K562 (cell line): ENCODE measurements at regions not wholly inside any gene's neighbourhood (a gene's known extent, or its start where the extent isn't known, plus 50 kb on each side); places are given as distances from the start of the nearest gene placed in this dataset.

Experiments
- FOXM1 ChIP-seq, 2 experiments: fragments of 450-650 bp in 1 of 2; sonication (generic) in 1 of 2; formaldehyde crosslinking in 1 of 2; IDR thresholded peaks; 2 replicates each; pipeline versions ENCODE4 v1.6.1 to v1.9.0; 2017 to 2022; ENCODE audit warnings: low read depth in 2 of 2, mild to moderate bottlenecking in 2 of 2, missing genetic modification reagents in 1 of 2, moderate library complexity in 1 of 2
- KAT8 ChIP-seq: fragments of 450-650 bp; IDR thresholded peaks from 2 replicates; pipeline ENCODE4 v1.6.1; 2016; ENCODE audit warnings: low read depth, mild to moderate bottlenecking
- LEF1 ChIP-seq: fragments of 450-650 bp; IDR thresholded peaks from 2 replicates; pipeline ENCODE4 v1.6.1; 2016; ENCODE audit warnings: mild to moderate bottlenecking
- NFYB ChIP-seq: IDR thresholded peaks from 2 replicates; pipeline ENCODE4 v1.6.1; 2011; ENCODE audit warnings: mild to moderate bottlenecking, moderate library complexity; ENCODE audit not compliant: insufficient read length; ENCODE audit errors: extremely low read depth
- POLR2A ChIP-seq: fragments of 450-650 bp; conservative IDR thresholded peaks from 2 replicates; pipeline ENCODE4 v1.6.1; 2016
- POLR2AphosphoS5 ChIP-seq: IDR thresholded peaks from 2 replicates; pipeline ENCODE4 v1.6.1; 2011; ENCODE audit warnings: mild to moderate bottlenecking, low read depth, low read length, moderate library complexity; ENCODE audit not compliant: control insufficient read depth, insufficient read depth
- SMAD3 ChIP-seq: fragments of 450-650 bp; formaldehyde crosslinking; conservative IDR thresholded peaks from 2 replicates; pipeline ENCODE4 v1.4.0; 2020; ENCODE audit warnings: mild to moderate bottlenecking
- U2AF1 ChIP-seq: fragments of 200-400 bp; formaldehyde crosslinking; optimal IDR thresholded peaks from 2 replicates; pipeline ENCODE3; 2017; ENCODE audit warnings: mild to moderate bottlenecking, low read depth, low read length, moderate library complexity
- TF ChIP-seq, protein P1 (sequence below): sonication (generic); formaldehyde crosslinking; IDR thresholded peaks from 2 replicates; pipeline ENCODE4 v1.4.0; 2020; ENCODE audit warnings: mild to moderate bottlenecking, missing genetic modification reagents
- TF ChIP-seq, protein P2 (sequence below), 3 experiments: IDR thresholded peaks in 2 of 3; conservative IDR thresholded peaks in 1 of 3; 2 replicates each; pipeline ENCODE4 v1.5.1; 2011 to 2012; ENCODE audit warnings: low read length in 3 of 3, mild to moderate bottlenecking in 3 of 3, control low read depth in 2 of 3, improper control_type of control experiment in 1 of 3, inconsistent platforms in 1 of 3, low read depth in 1 of 3, mixed read lengths in 1 of 3, moderate library complexity in 1 of 3; ENCODE audit not compliant: insufficient read depth in 2 of 3

DNA sequence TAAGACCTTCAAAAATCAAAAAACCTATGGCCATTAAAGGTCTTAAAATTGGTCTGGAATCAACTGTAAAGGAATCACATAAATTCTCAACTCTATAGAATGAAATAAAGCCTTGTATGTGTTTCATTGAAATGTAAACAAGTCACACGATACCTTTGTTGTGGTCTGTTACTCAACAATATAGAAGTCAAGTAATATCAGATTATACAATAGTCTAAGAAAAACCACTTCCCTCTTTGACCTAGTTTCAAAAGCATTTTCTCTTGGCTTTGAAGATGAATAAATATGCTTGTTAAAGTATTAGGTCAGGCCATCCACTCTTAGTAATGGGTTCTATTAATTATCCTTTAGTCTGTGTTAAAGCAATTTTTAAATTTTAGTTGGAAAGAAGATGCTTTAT lies 79.8 kb upstream of the DIO2 start:
- no peak for TF ChIP-seq LEF1
- no peak for TF ChIP-seq SMAD3 (CRISPR knock-in tag)
- no peak for TF ChIP-seq KAT8
- TF ChIP-seq U2AF1, result no peak
- TF ChIP-seq FOXM1 (IDR thresholded peaks at IDR 0.05; ENCODE audit: low read depth), result no peak
- no peak for TF ChIP-seq FOXM1 (CRISPR knock-in tag; IDR thresholded peaks at IDR 0.05; ENCODE audit: low read depth)
- no peak for TF ChIP-seq POLR2A
- TF ChIP-seq, protein P1, sequence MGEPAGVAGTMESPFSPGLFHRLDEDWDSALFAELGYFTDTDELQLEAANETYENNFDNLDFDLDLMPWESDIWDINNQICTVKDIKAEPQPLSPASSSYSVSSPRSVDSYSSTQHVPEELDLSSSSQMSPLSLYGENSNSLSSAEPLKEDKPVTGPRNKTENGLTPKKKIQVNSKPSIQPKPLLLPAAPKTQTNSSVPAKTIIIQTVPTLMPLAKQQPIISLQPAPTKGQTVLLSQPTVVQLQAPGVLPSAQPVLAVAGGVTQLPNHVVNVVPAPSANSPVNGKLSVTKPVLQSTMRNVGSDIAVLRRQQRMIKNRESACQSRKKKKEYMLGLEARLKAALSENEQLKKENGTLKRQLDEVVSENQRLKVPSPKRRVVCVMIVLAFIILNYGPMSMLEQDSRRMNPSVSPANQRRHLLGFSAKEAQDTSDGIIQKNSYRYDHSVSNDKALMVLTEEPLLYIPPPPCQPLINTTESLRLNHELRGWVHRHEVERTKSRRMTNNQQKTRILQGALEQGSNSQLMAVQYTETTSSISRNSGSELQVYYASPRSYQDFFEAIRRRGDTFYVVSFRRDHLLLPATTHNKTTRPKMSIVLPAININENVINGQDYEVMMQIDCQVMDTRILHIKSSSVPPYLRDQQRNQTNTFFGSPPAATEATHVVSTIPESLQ, result no peak
- TF ChIP-seq NFYB, result no peak
- TF ChIP-seq, protein P2, sequence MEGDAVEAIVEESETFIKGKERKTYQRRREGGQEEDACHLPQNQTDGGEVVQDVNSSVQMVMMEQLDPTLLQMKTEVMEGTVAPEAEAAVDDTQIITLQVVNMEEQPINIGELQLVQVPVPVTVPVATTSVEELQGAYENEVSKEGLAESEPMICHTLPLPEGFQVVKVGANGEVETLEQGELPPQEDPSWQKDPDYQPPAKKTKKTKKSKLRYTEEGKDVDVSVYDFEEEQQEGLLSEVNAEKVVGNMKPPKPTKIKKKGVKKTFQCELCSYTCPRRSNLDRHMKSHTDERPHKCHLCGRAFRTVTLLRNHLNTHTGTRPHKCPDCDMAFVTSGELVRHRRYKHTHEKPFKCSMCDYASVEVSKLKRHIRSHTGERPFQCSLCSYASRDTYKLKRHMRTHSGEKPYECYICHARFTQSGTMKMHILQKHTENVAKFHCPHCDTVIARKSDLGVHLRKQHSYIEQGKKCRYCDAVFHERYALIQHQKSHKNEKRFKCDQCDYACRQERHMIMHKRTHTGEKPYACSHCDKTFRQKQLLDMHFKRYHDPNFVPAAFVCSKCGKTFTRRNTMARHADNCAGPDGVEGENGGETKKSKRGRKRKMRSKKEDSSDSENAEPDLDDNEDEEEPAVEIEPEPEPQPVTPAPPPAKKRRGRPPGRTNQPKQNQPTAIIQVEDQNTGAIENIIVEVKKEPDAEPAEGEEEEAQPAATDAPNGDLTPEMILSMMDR (IDR thresholded peaks at IDR 0.05 in 2 of 3, conservative IDR thresholded peaks at IDR 0.05 in 1 of 3; ENCODE audit: insufficient read depth in 2 of 3, low read depth in 1 of 3, low read length in 3 of 3), result no peak
- no peak for TF ChIP-seq POLR2AphosphoS5
